Nephron progenitor cell (in vitro differentiated cells): ENCODE measurements at regions not wholly inside any gene's neighbourhood (a gene's known extent, or its start where the extent isn't known, plus 50 kb on each side); places are given as distances from the start of the nearest gene placed in this dataset.

Experiments
- DNase-seq: peaks from one replicate; pipeline ENCODE4 v3.0.0; 2021
- H3K27ac Mint-ChIP-seq: 2 replicates; pipeline ENCODE4 v1.8.0; 2021; ENCODE audit warnings: mild to moderate bottlenecking, moderate library complexity, mixed read lengths
- H3K27me3 Mint-ChIP-seq: 2 replicates; pipeline ENCODE4 v1.8.0; 2021; ENCODE audit warnings: mild to moderate bottlenecking, low read depth, mixed read lengths; ENCODE audit not compliant: poor library complexity
- H3K36me3 Mint-ChIP-seq: 2 replicates; pipeline ENCODE4 v1.8.0; 2021; ENCODE audit warnings: low read depth, mixed read lengths
- H3K4me1 Mint-ChIP-seq: 2 replicates; pipeline ENCODE4 v1.8.0; 2021; ENCODE audit warnings: mixed read lengths
- H3K4me3 Mint-ChIP-seq: 2 replicates; pipeline ENCODE4 v1.8.0; 2021; ENCODE audit warnings: mild to moderate bottlenecking, moderate library complexity, mixed read lengths
- H3K9me3 Mint-ChIP-seq: 2 replicates; pipeline ENCODE4 v1.8.0; 2021; ENCODE audit warnings: mild to moderate bottlenecking, moderate library complexity, mixed read lengths
- CTCF ChIP-seq: fragments of 200-600 bp; sonication (generic); IDR thresholded peaks from 2 replicates; pipeline ENCODE4 v1.5.0; 2021; ENCODE audit warnings: antibody characterized with exemption

DNA sequence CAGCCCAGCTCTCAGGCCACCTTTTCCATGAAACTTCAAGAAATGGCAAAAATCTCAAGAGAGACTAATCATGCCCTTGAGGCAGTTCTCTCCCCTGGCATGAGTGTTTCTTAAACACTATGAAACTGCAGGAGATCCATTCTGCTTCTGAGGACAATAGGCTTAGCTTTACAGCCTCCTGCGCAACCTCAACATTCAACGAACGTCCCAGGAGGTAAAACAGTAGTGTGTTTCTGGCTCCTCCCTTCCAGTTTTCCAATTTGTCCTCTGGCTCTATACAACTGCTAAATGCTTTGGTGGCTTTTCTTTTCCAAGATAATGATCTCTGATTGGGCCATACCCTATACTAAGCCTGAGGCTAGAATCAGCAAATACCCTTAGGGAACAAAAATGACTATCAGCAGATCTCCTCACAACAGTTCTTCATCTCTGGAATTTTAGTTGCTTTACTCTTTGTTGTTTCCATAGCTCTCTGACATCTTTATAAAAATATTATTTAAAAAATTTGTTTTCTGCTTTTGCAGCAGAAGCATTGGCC, 87.0 kb upstream of the FAT1 start:
- Mint-ChIP-seq H3K36me3 (no peaks in the 10 kb centered on the region), H3K27ac (no peak overlapping the region), H3K9me3 (peaks cover 21% of the 10 kb centered on the region), H3K27me3 (no peaks in the 10 kb centered on the region), H3K4me3 (no peak overlapping the region), H3K4me1 (peaks cover 21% of the 10 kb centered on the region)
- TF ChIP-seq CTCF: no peak
- no peak for DNase-seq

DNA sequence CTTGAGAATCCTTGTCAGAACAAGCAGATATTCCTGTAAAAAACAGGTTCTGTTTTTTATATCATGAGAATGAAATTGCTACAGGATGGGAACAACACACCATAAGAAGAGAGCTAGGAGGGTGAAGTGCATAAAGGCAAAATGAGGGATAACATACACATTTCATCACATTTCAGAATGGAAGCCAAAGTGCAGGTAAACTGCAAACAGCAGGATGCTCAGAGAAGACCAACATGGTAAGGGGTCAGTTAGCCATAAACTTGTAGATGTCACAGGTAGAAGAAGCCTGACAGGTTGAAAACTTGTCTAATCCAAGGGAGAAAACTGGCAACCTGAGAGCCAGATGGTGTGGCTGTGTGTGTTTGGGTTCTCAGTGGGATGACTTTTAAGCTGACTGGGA, 88.9 kb upstream of the FAT1 start:
- H3K4me1 Mint-ChIP-seq: peaks cover 9% of the 10 kb centered on the region
- DNase-seq: no peak
- no peaks in the 10 kb centered on the region for H3K36me3 Mint-ChIP-seq
- no peak overlapping the region for H3K4me3 Mint-ChIP-seq
- H3K27me3 Mint-ChIP-seq: no peaks in the 10 kb centered on the region
- peaks cover 21% of the 10 kb centered on the region for H3K9me3 Mint-ChIP-seq
- no peak overlapping the region for H3K27ac Mint-ChIP-seq
- TF ChIP-seq CTCF: no peak

DNA sequence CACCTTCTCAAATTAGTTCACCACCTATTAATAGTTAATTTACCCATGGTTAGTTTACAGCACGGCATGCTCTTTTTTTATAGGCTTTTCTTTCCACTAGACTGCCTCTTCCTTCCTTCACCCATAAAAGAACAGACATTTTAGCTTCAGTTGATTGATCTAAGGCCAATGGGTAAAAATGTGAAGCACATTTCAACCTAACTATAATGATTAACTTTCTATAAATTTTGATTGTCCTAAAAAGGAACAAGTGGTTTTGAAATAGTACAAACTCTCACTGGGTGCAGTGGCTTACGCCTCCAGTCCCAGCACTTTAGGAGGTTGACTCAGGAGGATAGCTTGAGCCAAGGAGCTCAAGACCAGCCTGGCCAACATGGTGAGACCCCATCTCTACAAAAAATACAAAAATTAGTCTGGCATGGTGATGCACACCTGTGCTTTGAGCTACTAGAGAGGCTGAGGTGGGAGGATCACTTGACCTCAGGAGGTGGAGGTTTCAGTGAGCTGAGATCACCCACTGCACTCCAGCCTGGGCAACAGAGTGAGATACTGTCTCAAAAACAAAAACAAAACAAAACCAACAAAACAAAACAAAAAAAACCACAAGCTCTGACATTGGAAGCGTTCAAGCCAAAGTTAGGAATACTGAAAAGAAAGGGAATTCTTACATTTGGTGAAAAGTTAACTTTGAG, 89.9 kb upstream of the FAT1 start:
- Mint-ChIP-seq H3K36me3 (no peaks in the 10 kb centered on the region), H3K4me3 (no peak overlapping the region), H3K27me3 (no peaks in the 10 kb centered on the region), H3K27ac (no peak overlapping the region), H3K4me1 (no peaks in the 10 kb centered on the region), H3K9me3 (peaks cover 21% of the 10 kb centered on the region)
- DNase-seq: no peak
- no peak for TF ChIP-seq CTCF

- peaks cover 21% of the 10 kb centered on the region for H3K9me3 Mint-ChIP-seq
- no peak overlapping the region for H3K27ac Mint-ChIP-seq
- no peak for TF ChIP-seq CTCF
- H3K36me3 Mint-ChIP-seq: no peaks in the 10 kb centered on the region
- DNase-seq: no peak
- no peak overlapping the region for H3K4me3 Mint-ChIP-seq
- no peaks in the 10 kb centered on the region for H3K4me1 Mint-ChIP-seq
- no peaks in the 10 kb centered on the region for H3K27me3 Mint-ChIP-seq
Measured at GRCh38 chr4:186814535-186815070, 90.9 kb upstream of the FAT1 start.

- TF ChIP-seq CTCF: no peak
- H3K4me3 Mint-ChIP-seq: no peak overlapping the region
- peaks cover 10% of the 10 kb centered on the region for H3K4me1 Mint-ChIP-seq
- no peaks in the 10 kb centered on the region for H3K27me3 Mint-ChIP-seq
- H3K9me3 Mint-ChIP-seq: no peaks in the 10 kb centered on the region
- H3K27ac Mint-ChIP-seq: no peak overlapping the region
- H3K36me3 Mint-ChIP-seq: no peaks in the 10 kb centered on the region
- DNase-seq: no peak
Measured at GRCh38 chr4:186819342-186820086, 95.9 kb upstream of the FAT1 start.
